GM12864 (cell line): ENCODE measurements at regions not wholly inside any gene's neighbourhood (a gene's known extent, or its start where the extent isn't known, plus 50 kb on each side); places are given as distances from the start of the nearest gene placed in this dataset.
"Not testable (repeated sequence)": the region's sequence is repeated elsewhere in the genome, so short reads cannot be mapped to it uniquely, and the experiment has no call there.

Experiments
- DNase-seq: peaks from one replicate; pipeline ENCODE4 v3.0.0-alpha.2; 2011; ENCODE audit warnings: low read depth
- H3K4me3 ChIP-seq: 2 replicates; pipeline ENCODE4 v1.5.1; 2011; ENCODE audit warnings: mild to moderate bottlenecking, low read depth, low read length, control low read depth
- CTCF ChIP-seq: IDR thresholded peaks from 2 replicates; pipeline ENCODE4 v1.5.1; 2011; ENCODE audit warnings: low read depth, mild to moderate bottlenecking, moderate library complexity, low read length, control low read depth, inconsistent platforms; ENCODE audit errors: missing control alignments

DNA sequence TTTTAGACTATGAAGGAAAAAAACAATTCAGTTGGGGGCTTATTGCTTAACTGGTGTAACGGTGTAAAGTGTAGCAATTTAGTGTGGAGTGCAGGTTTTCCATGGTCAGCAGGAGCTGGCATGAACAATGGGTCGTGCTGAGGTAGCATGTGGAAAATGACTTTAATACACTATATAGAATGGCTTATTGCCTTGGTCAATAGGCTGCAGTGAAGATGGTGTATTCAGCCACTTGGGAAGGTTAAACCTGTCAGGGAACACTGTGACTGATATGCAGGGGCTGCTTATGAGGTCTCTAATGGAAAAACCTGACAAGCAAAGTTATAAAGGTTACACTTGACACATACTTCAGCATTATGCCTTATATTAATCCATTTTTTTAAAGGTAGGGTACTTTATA, 764.7 kb upstream of the ARRDC3 start:
- no peak for TF ChIP-seq CTCF
- DNase-seq = no peak
- no peak overlapping the region for H3K4me3 ChIP-seq

GRCh38 chr5:92147266-92147665, 764.1 kb upstream of the ARRDC3 start:
- DNase-seq = no peak
- TF ChIP-seq CTCF = no peak

GRCh38 chr5:92145852-92146251, 762.7 kb upstream of the ARRDC3 start:
- H3K4me3 ChIP-seq = no peak overlapping the region
- no peak for TF ChIP-seq CTCF
- DNase-seq = no peak

More at GRCh38 chr5:92147266-92147665, 764.1 kb upstream of the ARRDC3 start:
- H3K4me3 ChIP-seq = no peak overlapping the region

- TF ChIP-seq CTCF = no peak
- no peak overlapping the region for H3K4me3 ChIP-seq
- no peak for DNase-seq
Observed at GRCh38 chr5:92144824-92145223, 761.7 kb upstream of the ARRDC3 start.

DNA sequence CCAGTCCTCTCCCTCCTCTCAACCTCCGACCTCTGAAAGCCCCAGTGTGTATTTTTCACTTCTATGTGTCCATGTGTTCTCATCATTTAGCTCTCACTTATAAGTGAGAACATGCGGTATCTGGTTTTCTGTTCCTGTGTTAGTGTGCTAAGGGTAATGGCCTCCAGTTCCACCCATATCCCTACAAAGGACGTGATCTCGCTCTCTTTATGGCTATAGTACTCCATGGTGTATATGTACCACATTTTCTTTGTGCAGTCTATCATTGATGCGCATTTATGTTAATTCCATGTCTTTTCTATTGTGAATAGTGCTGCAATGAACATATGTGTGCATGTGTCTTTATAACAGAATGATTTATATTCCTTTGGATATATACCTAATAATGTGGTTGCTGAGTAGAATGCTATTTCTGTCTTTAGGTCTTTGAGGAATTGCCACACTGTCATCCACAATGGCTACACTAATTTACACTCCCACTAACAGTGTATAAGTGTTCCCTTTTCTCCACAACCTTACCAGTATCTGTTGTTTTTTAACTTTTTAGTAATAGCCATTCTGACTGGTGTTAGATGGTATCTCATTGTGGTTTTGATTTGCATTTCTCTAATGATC, 749.3 kb upstream of the ARRDC3 start:
- not testable (repeated sequence) for H3K4me3 ChIP-seq, DNase-seq

GRCh38 chr5:92126182-92126581, 743.1 kb upstream of the ARRDC3 start:
- TF ChIP-seq CTCF = no peak
- no peak for DNase-seq
- no peak overlapping the region for H3K4me3 ChIP-seq

GRCh38 chr5:92119110-92119509, 736.0 kb upstream of the ARRDC3 start:
- no peak for DNase-seq
- no peak overlapping the region for H3K4me3 ChIP-seq
- no peak for TF ChIP-seq CTCF
